ENCODE measurements at regions not wholly inside any gene's neighbourhood (a gene's known extent, or its start where the extent isn't known, plus 50 kb on each side); places are given as distances from the start of the nearest gene placed in this dataset.
"Not testable (repeated sequence)": the region's sequence is repeated elsewhere in the genome, so short reads cannot be mapped to it uniquely, and the experiment has no call there.

DNA sequence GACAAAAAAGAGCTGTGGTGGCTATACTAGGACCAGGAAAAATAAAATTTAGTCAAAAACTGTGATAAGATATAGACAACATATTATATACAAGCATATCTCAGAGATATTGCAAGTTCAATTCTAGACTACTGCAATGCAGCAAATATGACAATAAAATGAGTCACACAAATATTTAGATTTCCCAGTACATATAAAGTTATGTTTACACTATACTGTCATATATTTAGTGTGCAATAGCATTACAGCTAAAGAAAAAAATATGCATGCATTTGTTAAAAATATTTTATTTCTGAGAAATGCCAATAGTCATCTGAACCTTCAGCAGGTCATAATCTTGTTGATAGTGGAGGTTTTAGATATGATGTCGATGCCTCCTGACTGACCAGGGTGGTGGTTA lies 72.1 kb downstream of the AKR1C4 start:
- no peaks in the 10 kb centered on the region for H3K36me3 ChIP-seq
- no peak for DNase-seq (ENCODE audit: low read depth in 1 of 2, low spot score in 2 of 2)
- no peak overlapping the region for H3K4me3 ChIP-seq
- H3K4me1 ChIP-seq (replicated peaks): no peaks in the 10 kb centered on the region
- H3K9me3 ChIP-seq (replicated peaks): no peaks in the 10 kb centered on the region
- no peak overlapping the region for H3K27ac ChIP-seq
- H3K27me3 ChIP-seq (replicated peaks): no peaks in the 10 kb centered on the region

- H3K4me1 ChIP-seq (replicated peaks): no peaks in the 10 kb centered on the region
- no peaks in the 10 kb centered on the region for H3K36me3 ChIP-seq
- H3K27me3 ChIP-seq (replicated peaks): no peaks in the 10 kb centered on the region
- DNase-seq (ENCODE audit: low read depth in 1 of 2, low spot score in 2 of 2): no peak
- H3K27ac ChIP-seq: no peak overlapping the region
- no peak overlapping the region for H3K4me3 ChIP-seq
- no peaks in the 10 kb centered on the region for H3K9me3 ChIP-seq (replicated peaks)
Measured at GRCh38 chr10:5269791-5270190, 73.2 kb downstream of the AKR1C4 start.

- Histone ChIP-seq H3K4me3 (no peak overlapping the region), H3K36me3 (no peaks in the 10 kb centered on the region), H3K27ac (no peak overlapping the region), H3K27me3 (replicated peaks) (no peaks in the 10 kb centered on the region), H3K4me1 (replicated peaks) (no peaks in the 10 kb centered on the region), H3K9me3 (replicated peaks) (no peaks in the 10 kb centered on the region)
- DNase-seq (ENCODE audit: low read depth in 1 of 2, low spot score in 2 of 2): no peak
Measured at GRCh38 chr10:5271526-5271925, 74.9 kb downstream of the AKR1C4 start.

- H3K4me1 ChIP-seq (replicated peaks): no peaks in the 10 kb centered on the region
- no peaks in the 10 kb centered on the region for H3K9me3 ChIP-seq (replicated peaks)
- H3K27me3 ChIP-seq (replicated peaks): no peaks in the 10 kb centered on the region
- DNase-seq (ENCODE audit: low read depth in 1 of 2, low spot score in 2 of 2): no peak
- H3K36me3 ChIP-seq: no peaks in the 10 kb centered on the region
- H3K4me3 ChIP-seq: no peak overlapping the region
- no peak overlapping the region for H3K27ac ChIP-seq
Measured at GRCh38 chr10:5272065-5272803, 75.6 kb downstream of the AKR1C4 start.

- no peak overlapping the region for H3K27ac ChIP-seq
- H3K4me3 ChIP-seq: no peak overlapping the region
- H3K36me3 ChIP-seq: no peaks in the 10 kb centered on the region
- no peaks in the 10 kb centered on the region for H3K9me3 ChIP-seq (replicated peaks)
- DNase-seq (ENCODE audit: low read depth in 1 of 2, low spot score in 2 of 2): no peak
- H3K4me1 ChIP-seq (replicated peaks): no peaks in the 10 kb centered on the region
- no peaks in the 10 kb centered on the region for H3K27me3 ChIP-seq (replicated peaks)
Measured at GRCh38 chr10:5274795-5275194, 78.2 kb downstream of the AKR1C4 start.

DNA sequence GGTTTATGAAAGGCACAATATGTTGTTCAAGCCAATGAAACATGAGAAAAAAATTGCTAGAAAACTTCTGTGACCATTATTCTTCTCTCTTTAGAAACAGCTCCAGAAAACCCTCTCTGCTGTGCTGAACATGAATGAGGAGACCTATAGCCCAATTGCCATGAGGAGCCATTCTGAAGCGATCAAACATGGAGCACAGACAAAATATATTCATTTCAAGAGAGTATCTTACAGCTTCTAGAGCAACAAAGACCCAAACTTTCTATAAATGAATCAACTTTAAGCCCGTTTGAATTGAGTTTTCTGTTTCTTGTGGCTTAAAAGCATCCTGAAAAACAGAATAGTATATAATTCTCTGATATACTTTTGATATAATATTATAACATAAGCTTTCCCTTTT lies 83.4 kb upstream of the UCN3 start:
- peaks cover 11% of the 10 kb centered on the region; the same call in 1 of the 2 replicates for H3K36me3 ChIP-seq
- no peaks in the 10 kb centered on the region for H3K9me3 ChIP-seq (replicated peaks)
- no peaks in the 10 kb centered on the region for H3K27me3 ChIP-seq (replicated peaks)
- peaks cover 18% of the 10 kb centered on the region for H3K4me1 ChIP-seq (replicated peaks)
- H3K4me3 ChIP-seq: no peak overlapping the region
- H3K27ac ChIP-seq: no peak overlapping the region
- DNase-seq (ENCODE audit: low read depth in 1 of 2, low spot score in 2 of 2): no peak

DNA sequence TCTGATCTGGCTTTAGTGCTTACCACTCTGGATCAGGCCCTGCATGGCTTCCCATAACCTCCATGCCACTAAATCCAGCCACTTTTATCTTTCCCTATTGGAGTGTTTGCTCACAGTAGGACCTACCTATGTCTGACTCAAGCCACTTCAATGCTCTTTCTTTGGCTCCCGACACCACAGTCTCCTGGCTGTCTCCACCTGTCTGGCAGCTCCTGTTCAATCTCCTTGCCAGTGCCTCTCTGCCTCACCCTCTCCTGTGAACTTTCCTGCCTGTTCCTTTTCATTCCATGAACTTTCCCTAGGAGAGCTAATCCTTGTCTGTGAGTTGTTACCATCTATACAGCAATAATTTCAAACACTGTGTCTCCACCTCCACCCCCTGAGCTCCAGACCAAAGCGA lies 82.6 kb upstream of the UCN3 start:
- H3K4me3 ChIP-seq: no peak overlapping the region
- H3K27me3 ChIP-seq (replicated peaks): no peaks in the 10 kb centered on the region
- peaks cover 18% of the 10 kb centered on the region for H3K4me1 ChIP-seq (replicated peaks)
- no peak for DNase-seq (ENCODE audit: low read depth in 1 of 2, low spot score in 2 of 2)
- peaks cover 11% of the 10 kb centered on the region; the same call in 1 of the 2 replicates for H3K36me3 ChIP-seq
- no peak overlapping the region for H3K27ac ChIP-seq
- H3K9me3 ChIP-seq (replicated peaks): no peaks in the 10 kb centered on the region

- H3K27ac ChIP-seq: peak overlapping the region; percentile 74
- H3K27me3 ChIP-seq (replicated peaks): no peaks in the 10 kb centered on the region
- peaks cover 18% of the 10 kb centered on the region for H3K4me1 ChIP-seq (replicated peaks)
- H3K36me3 ChIP-seq: peaks cover 11% of the 10 kb centered on the region; the same call in 1 of the 2 replicates
- no peaks in the 10 kb centered on the region for H3K9me3 ChIP-seq (replicated peaks)
- H3K4me3 ChIP-seq: no peak overlapping the region
- DNase-seq (ENCODE audit: low read depth in 1 of 2, low spot score in 2 of 2): peak; percentile 43 to 54
Measured at GRCh38 chr10:5283305-5284158, 81.2 kb upstream of the UCN3 start.

- Histone ChIP-seq H3K9me3 (replicated peaks) (no peaks in the 10 kb centered on the region), H3K27ac (peak overlapping the region; percentile 74), H3K4me1 (replicated peaks) (peaks cover 18% of the 10 kb centered on the region), H3K36me3 (peaks cover 11% of the 10 kb centered on the region; the same call in 1 of the 2 replicates), H3K4me3 (no peak overlapping the region), H3K27me3 (replicated peaks) (no peaks in the 10 kb centered on the region)
- DNase-seq (ENCODE audit: low read depth in 1 of 2, low spot score in 2 of 2): peak; percentile 47 to 55
Measured at GRCh38 chr10:5284311-5285057, 80.3 kb upstream of the UCN3 start.

GRCh38 chr10:5285186-5285585 lies 79.6 kb upstream of the UCN3 start:
- Histone ChIP-seq H3K36me3 (peaks cover 11% of the 10 kb centered on the region; the same call in 1 of the 2 replicates), H3K27me3 (replicated peaks) (no peaks in the 10 kb centered on the region), H3K4me3 (no peak overlapping the region), H3K4me1 (replicated peaks) (peaks cover 18% of the 10 kb centered on the region), H3K27ac (peak overlapping the region; percentile 74), H3K9me3 (replicated peaks) (no peaks in the 10 kb centered on the region)
- DNase-seq (ENCODE audit: low read depth in 1 of 2, low spot score in 2 of 2): no peak

GRCh38 chr10:5288359-5288758 lies 76.4 kb upstream of the UCN3 start:
- peaks cover 37% of the 10 kb centered on the region for H3K4me1 ChIP-seq (replicated peaks)
- no peak overlapping the region for H3K27ac ChIP-seq
- no peaks in the 10 kb centered on the region for H3K9me3 ChIP-seq (replicated peaks)
- H3K4me3 ChIP-seq: no peak overlapping the region
- H3K36me3 ChIP-seq: peaks cover 7% of the 10 kb centered on the region; the same call in 1 of the 2 replicates
- H3K27me3 ChIP-seq (replicated peaks): no peaks in the 10 kb centered on the region
- DNase-seq (ENCODE audit: low read depth in 1 of 2, low spot score in 2 of 2): no peak

- H3K27me3 ChIP-seq (replicated peaks); H3K36me3 ChIP-seq; H3K27ac ChIP-seq; DNase-seq (ENCODE audit: low read depth in 1 of 2, low spot score in 2 of 2); H3K9me3 ChIP-seq (replicated peaks); H3K4me3 ChIP-seq: not testable (repeated sequence)
- H3K4me1 ChIP-seq (replicated peaks): peaks cover 36% of the 10 kb centered on the region
Measured at GRCh38 chr10:5289228-5289627, 75.5 kb upstream of the UCN3 start.

- H3K36me3 ChIP-seq: no peaks in the 10 kb centered on the region
- peaks cover 31% of the 10 kb centered on the region for H3K4me1 ChIP-seq (replicated peaks)
- peak overlapping the region; percentile 7 for H3K4me3 ChIP-seq
- H3K27me3 ChIP-seq (replicated peaks): no peaks in the 10 kb centered on the region
- no peaks in the 10 kb centered on the region for H3K9me3 ChIP-seq (replicated peaks)
- peak overlapping the region; percentile 97 for H3K27ac ChIP-seq
- DNase-seq (ENCODE audit: low read depth in 1 of 2, low spot score in 2 of 2): peak; percentile 90 to 93
Measured at GRCh38 chr10:5291501-5292195, 73.1 kb upstream of the UCN3 start.
